H1 (cell line): ENCODE measurements at regions not wholly inside any gene's neighbourhood (a gene's known extent, or its start where the extent isn't known, plus 50 kb on each side); places are given as distances from the start of the nearest gene placed in this dataset.

ENCODE experiments used
- BACH1 ChIP-seq: IDR thresholded peaks from 2 replicates; pipeline ENCODE4 v1.6.1; 2012; ENCODE audit warnings: low read length, improper control_type of control experiment
- SIRT6 ChIP-seq: IDR thresholded peaks from one replicate; pipeline ENCODE4 v1.7.1; 2012; ENCODE audit warnings: low read length, inconsistent platforms

DNA sequence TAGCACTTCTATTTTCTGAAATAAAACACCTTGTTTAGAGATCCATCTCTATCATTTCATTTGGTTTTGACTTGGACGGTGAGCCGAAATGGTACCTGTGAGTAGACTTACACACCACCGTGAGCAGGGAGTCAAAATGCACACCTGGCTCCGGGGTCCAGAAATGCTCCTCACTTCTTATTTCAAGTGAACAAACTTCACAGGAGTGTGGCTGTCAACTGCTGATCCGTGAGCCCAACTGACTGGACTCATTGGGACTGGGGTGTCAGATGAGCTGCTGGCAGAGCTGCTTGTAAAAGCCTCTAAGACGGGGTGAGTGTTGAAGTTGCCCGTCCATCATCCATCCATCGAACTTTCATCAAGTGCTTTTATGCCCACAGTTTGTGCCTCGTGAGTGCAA, 435.5 kb downstream of the GLRX3 start (continued):
- TF ChIP-seq SIRT6 (no peak), BACH1 (no peak)
- TF ChIP-seq, all 59 proteins: peak for 0
